ENCODE measurements at regions not wholly inside any gene's neighbourhood (a gene's known extent, or its start where the extent isn't known, plus 50 kb on each side); places are given as distances from the start of the nearest gene placed in this dataset.

DNA sequence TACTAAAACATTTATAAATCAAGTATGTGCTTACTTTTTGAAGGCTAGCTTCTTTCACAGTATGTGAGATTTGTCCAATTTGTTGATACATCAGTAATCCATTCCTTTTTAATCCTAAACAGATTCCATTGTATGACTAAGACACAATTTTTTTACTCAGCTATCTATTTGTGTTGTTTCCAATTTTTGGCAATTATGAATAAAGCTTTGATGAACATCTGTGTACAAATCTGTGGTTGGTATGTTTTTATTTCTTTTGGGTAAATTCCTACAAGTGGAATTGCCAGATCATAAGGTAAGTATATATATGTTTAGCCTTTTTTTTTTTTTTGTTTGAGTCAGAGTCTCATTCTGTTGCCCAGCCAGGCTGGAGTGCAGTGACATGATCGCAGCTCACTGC is 56.2 kb upstream of the VEPH1 start:
- TF ChIP-seq EZH2 (IDR thresholded peaks at IDR 0.05; ENCODE audit: low read length, missing control alignments) = no peak
- TF ChIP-seq, protein P1, sequence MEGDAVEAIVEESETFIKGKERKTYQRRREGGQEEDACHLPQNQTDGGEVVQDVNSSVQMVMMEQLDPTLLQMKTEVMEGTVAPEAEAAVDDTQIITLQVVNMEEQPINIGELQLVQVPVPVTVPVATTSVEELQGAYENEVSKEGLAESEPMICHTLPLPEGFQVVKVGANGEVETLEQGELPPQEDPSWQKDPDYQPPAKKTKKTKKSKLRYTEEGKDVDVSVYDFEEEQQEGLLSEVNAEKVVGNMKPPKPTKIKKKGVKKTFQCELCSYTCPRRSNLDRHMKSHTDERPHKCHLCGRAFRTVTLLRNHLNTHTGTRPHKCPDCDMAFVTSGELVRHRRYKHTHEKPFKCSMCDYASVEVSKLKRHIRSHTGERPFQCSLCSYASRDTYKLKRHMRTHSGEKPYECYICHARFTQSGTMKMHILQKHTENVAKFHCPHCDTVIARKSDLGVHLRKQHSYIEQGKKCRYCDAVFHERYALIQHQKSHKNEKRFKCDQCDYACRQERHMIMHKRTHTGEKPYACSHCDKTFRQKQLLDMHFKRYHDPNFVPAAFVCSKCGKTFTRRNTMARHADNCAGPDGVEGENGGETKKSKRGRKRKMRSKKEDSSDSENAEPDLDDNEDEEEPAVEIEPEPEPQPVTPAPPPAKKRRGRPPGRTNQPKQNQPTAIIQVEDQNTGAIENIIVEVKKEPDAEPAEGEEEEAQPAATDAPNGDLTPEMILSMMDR (conservative IDR thresholded peaks at IDR 0.05 in 1 of 2, IDR thresholded peaks at IDR 0.05 in 1 of 2; ENCODE audit: low read depth in 1 of 2, low read length in 2 of 2) = no peak
